T follicular helper cell (primary cell): ENCODE measurements at regions not wholly inside any gene's neighbourhood (a gene's known extent, or its start where the extent isn't known, plus 50 kb on each side); places are given as distances from the start of the nearest gene placed in this dataset.
"Not testable (repeated sequence)": the region's sequence is repeated elsewhere in the genome, so short reads cannot be mapped to it uniquely, and the experiment has no call there.

Experiments
- DNase-seq: peaks from one replicate; pipeline ENCODE4 v3.0.0-alpha.2; 2020; ENCODE audit warnings: low read depth

GRCh38 chr9:85792057-85792456 is 50.3 kb upstream of the AGTPBP1 start:
- not testable (repeated sequence) for DNase-seq

GRCh38 chr9:85802978-85803695 is 61.4 kb upstream of the AGTPBP1 start:
- DNase-seq: peak; percentile 40

GRCh38 chr9:85804847-85805133 is 63.0 kb upstream of the AGTPBP1 start:
- DNase-seq: not testable (repeated sequence)

- DNase-seq: peak; percentile 73
Measured at GRCh38 chr9:85805134-85806005, 63.6 kb upstream of the AGTPBP1 start.

GRCh38 chr9:85808329-85808728 is 66.6 kb upstream of the AGTPBP1 start:
- DNase-seq: not testable (repeated sequence)

- not testable (repeated sequence) for DNase-seq
Measured at GRCh38 chr9:85813388-85813787, 71.6 kb upstream of the AGTPBP1 start.

GRCh38 chr9:85814800-85815199 is 73.0 kb upstream of the AGTPBP1 start:
- DNase-seq: not testable (repeated sequence)

GRCh38 chr9:85818971-85819370 is 77.2 kb upstream of the AGTPBP1 start:
- not testable (repeated sequence) for DNase-seq

GRCh38 chr9:85820598-85820997 is 78.8 kb upstream of the AGTPBP1 start:
- not testable (repeated sequence) for DNase-seq

- DNase-seq: not testable (repeated sequence)
Measured at GRCh38 chr9:85824949-85825348, 83.2 kb upstream of the AGTPBP1 start.

GRCh38 chr9:85834591-85834990 is 92.8 kb upstream of the AGTPBP1 start:
- not testable (repeated sequence) for DNase-seq

GRCh38 chr9:85843949-85844348 is 97.0 kb upstream of the NAA35 start:
- not testable (repeated sequence) for DNase-seq

- DNase-seq: not testable (repeated sequence)
Measured at GRCh38 chr9:85847782-85848181, 93.2 kb upstream of the NAA35 start.

- DNase-seq: no peak
Measured at GRCh38 chr9:85858056-85858750, 82.7 kb upstream of the NAA35 start.

GRCh38 chr9:85859765-85860164 is 81.2 kb upstream of the NAA35 start:
- no peak for DNase-seq

GRCh38 chr9:85861882-85862281 is 79.1 kb upstream of the NAA35 start:
- DNase-seq: not testable (repeated sequence)

- DNase-seq: no peak
Measured at GRCh38 chr9:85863875-85864274, 77.1 kb upstream of the NAA35 start.

GRCh38 chr9:85871008-85871407 is 69.9 kb upstream of the NAA35 start:
- DNase-seq: no peak

GRCh38 chr9:85871683-85872082 is 69.3 kb upstream of the NAA35 start:
- not testable (repeated sequence) for DNase-seq

- DNase-seq: no peak
Measured at GRCh38 chr9:85872463-85872862, 68.5 kb upstream of the NAA35 start.

GRCh38 chr9:85876628-85877027 is 64.3 kb upstream of the NAA35 start:
- no peak for DNase-seq

- DNase-seq: not testable (repeated sequence)
Measured at GRCh38 chr9:85878872-85879597, 61.9 kb upstream of the NAA35 start.
